Fibroblast of lung (primary cell): ENCODE measurements at regions not wholly inside any gene's neighbourhood (a gene's known extent, or its start where the extent isn't known, plus 50 kb on each side); places are given as distances from the start of the nearest gene placed in this dataset.

ENCODE experiments used
- DNase-seq, 2 donors: peaks; one replicate each; pipeline versions ENCODE4 v3.0.0 to v3.0.0-alpha.2; 2010; ENCODE audit warnings: low read depth in 2 of 2
- H2AFZ ChIP-seq: 2 replicates; pipeline ENCODE4 v1.5.1; 2012; ENCODE audit warnings: low read length, control low read depth, inconsistent platforms
- H3K27ac ChIP-seq: 2 replicates; pipeline ENCODE4 v1.5.1; 2011; ENCODE audit warnings: low read length, control low read depth; ENCODE audit not compliant: insufficient read depth
- H3K27me3 ChIP-seq: 2 replicates; pipeline ENCODE4 v1.5.1; 2011; ENCODE audit warnings: mild to moderate bottlenecking, low read length; ENCODE audit not compliant: control insufficient read depth, insufficient read depth
- H3K36me3 ChIP-seq: 2 replicates; pipeline ENCODE4 v1.5.1; 2011; ENCODE audit warnings: low read length; ENCODE audit not compliant: control insufficient read depth, insufficient read depth
- H3K4me1 ChIP-seq: 2 replicates; pipeline ENCODE4 v1.5.1; 2011; ENCODE audit warnings: low read length; ENCODE audit not compliant: control insufficient read depth, insufficient read depth; ENCODE audit errors: extremely low read depth
- H3K4me2 ChIP-seq: 2 replicates; pipeline ENCODE4 v1.5.1; 2011; ENCODE audit warnings: low read length, control low read depth; ENCODE audit not compliant: insufficient read depth; ENCODE audit errors: extremely low read depth
- H3K4me3 ChIP-seq, 4 experiments: fragments of 200-600 bp in 1 of 4; sonication (generic) in 1 of 4; replicated peaks in 1 of 4; 2 replicates each; pipeline ENCODE4 v1.5.1; 2011 to 2016; ENCODE audit warnings: low read length in 4 of 4, low read depth in 3 of 4, mild to moderate bottlenecking in 3 of 4, control low read depth in 2 of 4, inconsistent platforms in 1 of 4, mixed read lengths in 1 of 4; ENCODE audit not compliant: insufficient read depth in 1 of 4; ENCODE audit errors: control extremely low read depth in 1 of 4
- H3K79me2 ChIP-seq: 2 replicates; pipeline ENCODE4 v1.5.1; 2012; ENCODE audit warnings: mild to moderate bottlenecking, low read length, inconsistent platforms; ENCODE audit not compliant: control insufficient read depth, insufficient read depth
- H3K9ac ChIP-seq: 2 replicates; pipeline ENCODE4 v1.5.1; 2011; ENCODE audit warnings: mild to moderate bottlenecking, low read length, control low read depth; ENCODE audit not compliant: insufficient read depth
- H3K9me3 ChIP-seq: 2 replicates; pipeline ENCODE4 v1.5.1; 2012; ENCODE audit warnings: low read depth, low read length; ENCODE audit not compliant: control insufficient read depth, insufficient read depth
- H4K20me1 ChIP-seq: 2 replicates; pipeline ENCODE4 v1.5.1; 2011; ENCODE audit warnings: low read length; ENCODE audit not compliant: control insufficient read depth, insufficient read depth; ENCODE audit errors: extremely low read depth
- CTCF ChIP-seq, 2 donors: IDR thresholded peaks in 1 of 2; conservative IDR thresholded peaks in 1 of 2; 1 replicate in 1 of 2; 2 replicates in 1 of 2; pipeline ENCODE4 v1.5.1; 2011 to 2012; ENCODE audit warnings: low read length in 2 of 2, control low read depth in 1 of 2, inconsistent platforms in 1 of 2, low read depth in 1 of 2, mild to moderate bottlenecking in 1 of 2
- EZH2 ChIP-seq: IDR thresholded peaks from 2 replicates; pipeline ENCODE4 v1.5.1; 2012; ENCODE audit warnings: low read length, control low read depth, mild to moderate bottlenecking; ENCODE audit errors: missing control alignments

- Histone ChIP-seq H3K9ac (no peak overlapping the region), H2AFZ (no peak overlapping the region), H3K4me1 (no peaks in the 10 kb centered on the region), H3K36me3 (no peaks in the 10 kb centered on the region), H3K27ac (no peak overlapping the region), H4K20me1 (no peaks in the 10 kb centered on the region), H3K79me2 (no peaks in the 10 kb centered on the region), H3K27me3 (no peaks in the 10 kb centered on the region), H3K4me3 (no peak overlapping the region), H3K9me3 (no peaks in the 10 kb centered on the region), H3K4me2 (no peak overlapping the region)
- DNase-seq: no peak
- no peak for TF ChIP-seq CTCF (conservative IDR thresholded peaks at IDR 0.05 in 1 of 2, IDR thresholded peaks at IDR 0.05 in 1 of 2; ENCODE audit: low read depth in 1 of 2, low read length in 2 of 2)
- no peak for TF ChIP-seq EZH2
Observed at GRCh38 chr11:105334025-105334714, 194.6 kb upstream of the CARD18 start.

- no peak overlapping the region for H2AFZ ChIP-seq
- H3K27ac ChIP-seq: no peak overlapping the region
- no peaks in the 10 kb centered on the region for H3K36me3 ChIP-seq
- no peak for DNase-seq
- H3K4me3 ChIP-seq: no peak overlapping the region
- no peaks in the 10 kb centered on the region for H3K9me3 ChIP-seq
- no peaks in the 10 kb centered on the region for H3K79me2 ChIP-seq
- H3K4me1 ChIP-seq: no peaks in the 10 kb centered on the region
- TF ChIP-seq CTCF (conservative IDR thresholded peaks at IDR 0.05 in 1 of 2, IDR thresholded peaks at IDR 0.05 in 1 of 2; ENCODE audit: low read depth in 1 of 2, low read length in 2 of 2) (no peak), EZH2 (no peak)
- H3K9ac ChIP-seq: no peak overlapping the region
- no peaks in the 10 kb centered on the region for H3K27me3 ChIP-seq
- H3K4me2 ChIP-seq: no peak overlapping the region
- no peaks in the 10 kb centered on the region for H4K20me1 ChIP-seq
Observed at GRCh38 chr11:105333153-105333552, 193.6 kb upstream of the CARD18 start.

- Histone ChIP-seq H3K9ac (no peak overlapping the region), H3K9me3 (no peaks in the 10 kb centered on the region), H3K4me3 (no peak overlapping the region), H3K27ac (no peak overlapping the region), H3K4me2 (no peak overlapping the region), H4K20me1 (no peaks in the 10 kb centered on the region), H3K27me3 (no peaks in the 10 kb centered on the region), H3K36me3 (no peaks in the 10 kb centered on the region), H2AFZ (no peak overlapping the region), H3K4me1 (no peaks in the 10 kb centered on the region), H3K79me2 (no peaks in the 10 kb centered on the region)
- no peak for TF ChIP-seq EZH2
- no peak for TF ChIP-seq CTCF (conservative IDR thresholded peaks at IDR 0.05 in 1 of 2, IDR thresholded peaks at IDR 0.05 in 1 of 2; ENCODE audit: low read depth in 1 of 2, low read length in 2 of 2)
- no peak for DNase-seq
Observed at GRCh38 chr11:105332171-105332570, 192.6 kb upstream of the CARD18 start.
